Vagina (tissue), 2 donors: ENCODE measurements at regions not wholly inside any gene's neighbourhood (a gene's known extent, or its start where the extent isn't known, plus 50 kb on each side); places are given as distances from the start of the nearest gene placed in this dataset.

ENCODE experiments used
- DNase-seq, 2 donors: peaks; one replicate each; pipeline ENCODE4 v3.0.0-alpha.2; 2017; ENCODE audit errors: extremely low spot score in 2 of 2
- H3K27ac ChIP-seq: fragments of 200-600 bp; sonication (generic); one replicate; pipeline ENCODE4 v1.5.1; 2019
- H3K27me3 ChIP-seq: fragments of 200-600 bp; sonication (generic); one replicate; pipeline ENCODE4 v1.5.1; 2019
- H3K36me3 ChIP-seq, 2 donors: fragments of 200-600 bp; sonication (generic); one replicate each; pipeline ENCODE4 v1.5.1; 2017 to 2019
- H3K4me1 ChIP-seq: fragments of 200-600 bp; sonication (generic); one replicate; pipeline ENCODE4 v1.5.1; 2019
- H3K4me3 ChIP-seq, 2 donors: fragments of 200-600 bp; sonication (generic); 1 replicate in 1 of 2; 2 replicates in 1 of 2; pipeline ENCODE4 v1.5.1; 2016 to 2019
- H3K9me3 ChIP-seq: fragments of 200-600 bp; sonication (generic); one replicate; pipeline ENCODE4 v1.5.1; 2019
- POLR2A ChIP-seq, 2 donors: fragments of 450-650 bp; IDR thresholded peaks; one replicate each; pipeline ENCODE4 v1.6.1; 2017; ENCODE audit warnings: antibody characterized with exemption in 2 of 2, mild to moderate bottlenecking in 2 of 2, moderate library complexity in 2 of 2
- POLR2AphosphoS5 ChIP-seq, 2 donors: sonication (generic); formaldehyde crosslinking; IDR thresholded peaks; one replicate each; pipeline ENCODE4 v1.9.0; 2017; ENCODE audit warnings: antibody characterized with exemption in 2 of 2, mild to moderate bottlenecking in 2 of 2, low read depth in 1 of 2; ENCODE audit not compliant: insufficient read depth in 1 of 2
- intact Hi-C: fragments of 100-400 bp; cut with DNase I; formaldehyde crosslinking; loops from one replicate; pipeline ENCODE4 v1.15.1; 2023
- TF ChIP-seq, protein P1 (sequence below), 3 experiments: fragments of 450-650 bp in 2 of 3; fragments of 200-600 bp in 1 of 3; sonication (generic) in 1 of 3; IDR thresholded peaks; one replicate each; pipeline ENCODE4 v1.5.1; 2017 to 2019; ENCODE audit warnings: antibody characterized with exemption in 3 of 3, mild to moderate bottlenecking in 2 of 3, moderate library complexity in 2 of 3

DNA sequence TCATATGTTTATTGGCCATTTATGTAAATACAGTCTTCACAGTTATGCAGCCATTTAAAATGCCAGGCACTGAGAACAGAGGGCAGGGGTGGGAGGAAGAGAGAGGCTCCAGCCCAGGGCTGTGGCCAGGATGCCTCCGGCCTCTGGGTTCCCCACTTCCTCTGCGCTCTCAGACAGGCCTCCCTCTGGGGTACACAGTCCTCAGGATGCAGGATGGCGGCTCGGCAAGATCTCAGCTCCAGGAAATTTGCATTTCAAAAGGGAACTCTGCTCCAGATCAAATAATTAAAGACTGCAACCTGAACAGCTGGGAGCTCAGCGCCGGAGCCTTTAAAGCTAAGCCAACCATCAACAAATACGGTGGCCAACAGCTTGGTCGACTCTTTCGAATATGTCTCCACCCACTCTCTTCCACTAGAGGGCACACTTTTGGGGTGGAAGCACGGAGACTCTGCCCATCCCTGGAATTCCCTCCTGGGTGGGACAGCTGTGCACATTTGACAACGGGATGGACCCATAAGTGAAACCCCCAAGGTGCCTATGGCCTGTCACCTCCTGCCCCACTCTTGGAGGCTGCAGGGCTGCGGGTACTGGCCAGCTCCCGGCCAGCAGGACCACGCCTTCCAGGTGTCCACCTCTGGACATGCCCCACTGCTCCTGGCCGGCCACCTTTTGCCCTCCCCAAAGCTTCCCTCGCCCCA is 1044.7 kb downstream of the BRD1 start:
- DNase-seq = peak; percentile 85 to 93
- H3K27me3 ChIP-seq = no peaks in the 10 kb centered on the region
- H3K4me1 ChIP-seq = no peaks in the 10 kb centered on the region
- no peak overlapping the region for H3K27ac ChIP-seq
- intact Hi-C loops = no loop called here
- no peak overlapping the region for H3K4me3 ChIP-seq
- H3K36me3 ChIP-seq = no peaks in the 10 kb centered on the region
- no peaks in the 10 kb centered on the region for H3K9me3 ChIP-seq
- no peak for TF ChIP-seq POLR2AphosphoS5 (IDR thresholded peaks at IDR 0.05; ENCODE audit: insufficient read depth in 1 of 2, low read depth in 1 of 2)
- TF ChIP-seq, protein P1, sequence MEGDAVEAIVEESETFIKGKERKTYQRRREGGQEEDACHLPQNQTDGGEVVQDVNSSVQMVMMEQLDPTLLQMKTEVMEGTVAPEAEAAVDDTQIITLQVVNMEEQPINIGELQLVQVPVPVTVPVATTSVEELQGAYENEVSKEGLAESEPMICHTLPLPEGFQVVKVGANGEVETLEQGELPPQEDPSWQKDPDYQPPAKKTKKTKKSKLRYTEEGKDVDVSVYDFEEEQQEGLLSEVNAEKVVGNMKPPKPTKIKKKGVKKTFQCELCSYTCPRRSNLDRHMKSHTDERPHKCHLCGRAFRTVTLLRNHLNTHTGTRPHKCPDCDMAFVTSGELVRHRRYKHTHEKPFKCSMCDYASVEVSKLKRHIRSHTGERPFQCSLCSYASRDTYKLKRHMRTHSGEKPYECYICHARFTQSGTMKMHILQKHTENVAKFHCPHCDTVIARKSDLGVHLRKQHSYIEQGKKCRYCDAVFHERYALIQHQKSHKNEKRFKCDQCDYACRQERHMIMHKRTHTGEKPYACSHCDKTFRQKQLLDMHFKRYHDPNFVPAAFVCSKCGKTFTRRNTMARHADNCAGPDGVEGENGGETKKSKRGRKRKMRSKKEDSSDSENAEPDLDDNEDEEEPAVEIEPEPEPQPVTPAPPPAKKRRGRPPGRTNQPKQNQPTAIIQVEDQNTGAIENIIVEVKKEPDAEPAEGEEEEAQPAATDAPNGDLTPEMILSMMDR (IDR thresholded peaks at IDR 0.05) = no peak
- TF ChIP-seq POLR2A (IDR thresholded peaks at IDR 0.05) = no peak

DNA sequence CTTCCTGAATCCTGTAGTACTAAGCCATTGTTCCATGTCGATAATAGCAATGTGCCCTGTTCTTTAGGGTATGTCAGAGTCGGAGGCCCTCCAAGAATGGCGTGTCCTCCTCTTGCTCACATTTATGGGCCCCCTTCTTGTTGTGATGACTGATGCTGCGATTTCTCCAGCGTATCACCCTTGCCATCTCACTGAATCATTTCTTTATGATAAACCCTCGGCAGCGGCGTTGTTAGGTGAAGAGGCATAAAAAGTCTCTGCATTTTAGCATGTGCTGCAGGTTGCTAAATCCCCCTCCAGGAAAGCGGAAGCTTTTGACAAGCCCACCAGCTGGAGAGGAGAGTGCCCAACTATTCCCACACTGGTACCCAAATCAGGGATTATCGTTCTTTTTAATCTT is 1045.3 kb downstream of the BRD1 start:
- Histone ChIP-seq H3K27ac (no peak overlapping the region), H3K4me3 (no peak overlapping the region), H3K9me3 (no peaks in the 10 kb centered on the region), H3K27me3 (no peaks in the 10 kb centered on the region), H3K36me3 (no peaks in the 10 kb centered on the region), H3K4me1 (no peaks in the 10 kb centered on the region)
- intact Hi-C loops = no loop called here
- peak in 1 of 2 donors; percentile 31 for DNase-seq
- TF ChIP-seq POLR2A (IDR thresholded peaks at IDR 0.05) (no peak), POLR2AphosphoS5 (IDR thresholded peaks at IDR 0.05; ENCODE audit: insufficient read depth in 1 of 2, low read depth in 1 of 2) (no peak)
- TF ChIP-seq, protein P1 (IDR thresholded peaks at IDR 0.05) = no peak

DNA sequence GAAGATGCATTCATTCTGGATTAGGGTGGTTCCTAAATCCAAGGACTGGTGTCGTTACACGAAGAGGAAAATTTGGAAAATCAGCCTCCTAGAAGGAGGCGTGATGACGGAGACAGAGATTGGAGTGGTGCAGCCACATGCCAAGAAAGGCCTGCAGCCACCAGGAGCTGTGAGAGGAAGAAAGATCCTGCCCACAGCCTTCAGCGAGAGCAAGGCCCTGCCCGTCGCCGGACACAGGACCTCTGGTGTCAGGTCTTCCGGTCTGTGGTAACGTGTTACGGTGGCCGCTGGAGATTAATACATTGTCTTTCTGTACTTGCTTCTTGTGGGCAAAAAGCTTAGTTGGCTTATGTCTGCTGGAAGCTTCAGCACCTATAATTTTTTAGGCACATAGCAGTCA is 1045.8 kb downstream of the BRD1 start:
- intact Hi-C loops = no loop called here
- Histone ChIP-seq H3K27me3 (no peaks in the 10 kb centered on the region), H3K9me3 (no peaks in the 10 kb centered on the region), H3K4me3 (no peak overlapping the region), H3K4me1 (no peaks in the 10 kb centered on the region), H3K27ac (no peak overlapping the region), H3K36me3 (no peaks in the 10 kb centered on the region)
- no peak for TF ChIP-seq POLR2A (IDR thresholded peaks at IDR 0.05)
- TF ChIP-seq POLR2AphosphoS5 (IDR thresholded peaks at IDR 0.05; ENCODE audit: insufficient read depth in 1 of 2, low read depth in 1 of 2) = no peak
- TF ChIP-seq, protein P1 (IDR thresholded peaks at IDR 0.05) = no peak
- peak; percentile 37 to 43 for DNase-seq

DNA sequence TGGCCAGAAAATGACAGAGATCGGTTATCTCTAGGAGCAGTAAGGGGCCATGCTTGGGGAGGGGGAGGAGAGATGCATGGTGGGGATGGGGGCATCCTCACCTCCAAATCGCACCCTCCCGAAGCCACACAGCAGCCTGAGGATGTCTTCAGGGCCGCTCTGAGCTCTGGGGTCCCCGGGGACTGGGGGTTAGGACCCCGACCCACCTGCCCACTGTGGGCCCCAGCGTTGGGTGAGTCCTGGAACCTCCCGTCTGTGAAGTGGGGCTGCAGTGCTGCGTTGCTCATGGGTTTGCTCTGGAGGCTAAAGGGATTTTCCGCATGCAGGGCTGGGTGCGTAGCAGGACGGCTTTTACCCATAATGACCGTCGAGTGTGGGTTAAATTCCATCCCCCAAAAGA is 1046.3 kb downstream of the BRD1 start:
- DNase-seq = peak in 1 of 2 donors; percentile 55
- H3K36me3 ChIP-seq = no peaks in the 10 kb centered on the region
- no peaks in the 10 kb centered on the region for H3K4me1 ChIP-seq
- H3K4me3 ChIP-seq = no peak overlapping the region
- H3K27ac ChIP-seq = no peak overlapping the region
- intact Hi-C loops = no loop called here
- H3K27me3 ChIP-seq = no peaks in the 10 kb centered on the region
- TF ChIP-seq, protein P1 (IDR thresholded peaks at IDR 0.05) = no peak
- TF ChIP-seq POLR2A (IDR thresholded peaks at IDR 0.05) (no peak), POLR2AphosphoS5 (IDR thresholded peaks at IDR 0.05; ENCODE audit: insufficient read depth in 1 of 2, low read depth in 1 of 2) (no peak)
- no peaks in the 10 kb centered on the region for H3K9me3 ChIP-seq

DNA sequence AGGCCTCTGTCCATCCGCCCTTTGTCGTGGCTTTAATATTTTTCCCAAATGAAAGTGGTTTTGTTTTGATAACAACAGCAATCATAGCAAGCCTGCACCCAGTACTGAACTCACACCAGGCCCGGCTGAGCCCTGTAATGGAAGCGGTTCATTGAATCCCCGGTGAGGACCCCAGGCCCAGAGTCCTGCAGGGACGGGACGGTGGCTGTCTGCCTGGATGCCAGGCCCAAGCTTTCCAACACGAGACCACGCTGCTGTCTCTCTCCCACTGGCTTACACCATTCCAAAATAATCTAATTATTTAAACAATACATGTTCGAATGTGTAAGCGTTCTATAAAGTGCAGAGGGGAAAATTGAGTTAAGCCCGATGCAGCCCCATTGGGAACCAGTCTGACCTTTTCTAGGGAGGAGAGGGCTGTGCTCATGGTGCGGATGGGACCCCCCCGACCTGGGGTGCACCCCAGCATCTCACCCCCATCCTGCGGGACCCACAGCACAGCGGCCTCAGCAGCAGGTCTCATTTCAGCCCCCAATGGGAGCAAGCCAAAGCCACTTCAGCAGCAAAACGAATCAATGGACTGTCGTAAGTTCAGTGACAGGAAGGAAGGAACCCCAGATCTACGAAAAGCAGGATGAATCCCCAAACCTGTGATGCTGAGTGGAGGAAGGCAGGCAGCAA is 1046.9 kb downstream of the BRD1 start:
- H3K27ac ChIP-seq = no peak overlapping the region
- DNase-seq = peak in 1 of 2 donors; percentile 55
- TF ChIP-seq POLR2A (IDR thresholded peaks at IDR 0.05) (no peak), POLR2AphosphoS5 (IDR thresholded peaks at IDR 0.05; ENCODE audit: insufficient read depth in 1 of 2, low read depth in 1 of 2) (no peak)
- TF ChIP-seq, protein P1 (IDR thresholded peaks at IDR 0.05) = no peak
- H3K9me3 ChIP-seq = no peaks in the 10 kb centered on the region
- no peaks in the 10 kb centered on the region for H3K4me1 ChIP-seq
- H3K27me3 ChIP-seq = no peaks in the 10 kb centered on the region
- H3K36me3 ChIP-seq = no peaks in the 10 kb centered on the region
- intact Hi-C loops = no loop called here
- no peak overlapping the region for H3K4me3 ChIP-seq
